ENCODE measurements at regions not wholly inside any gene's neighbourhood (a gene's known extent, or its start where the extent isn't known, plus 50 kb on each side); places are given as distances from the start of the nearest gene placed in this dataset.

- DNase-seq: no peak
These were observed 428.9 kb upstream of the IL12A start for GRCh38 chr3:159559771-159560170.

DNA sequence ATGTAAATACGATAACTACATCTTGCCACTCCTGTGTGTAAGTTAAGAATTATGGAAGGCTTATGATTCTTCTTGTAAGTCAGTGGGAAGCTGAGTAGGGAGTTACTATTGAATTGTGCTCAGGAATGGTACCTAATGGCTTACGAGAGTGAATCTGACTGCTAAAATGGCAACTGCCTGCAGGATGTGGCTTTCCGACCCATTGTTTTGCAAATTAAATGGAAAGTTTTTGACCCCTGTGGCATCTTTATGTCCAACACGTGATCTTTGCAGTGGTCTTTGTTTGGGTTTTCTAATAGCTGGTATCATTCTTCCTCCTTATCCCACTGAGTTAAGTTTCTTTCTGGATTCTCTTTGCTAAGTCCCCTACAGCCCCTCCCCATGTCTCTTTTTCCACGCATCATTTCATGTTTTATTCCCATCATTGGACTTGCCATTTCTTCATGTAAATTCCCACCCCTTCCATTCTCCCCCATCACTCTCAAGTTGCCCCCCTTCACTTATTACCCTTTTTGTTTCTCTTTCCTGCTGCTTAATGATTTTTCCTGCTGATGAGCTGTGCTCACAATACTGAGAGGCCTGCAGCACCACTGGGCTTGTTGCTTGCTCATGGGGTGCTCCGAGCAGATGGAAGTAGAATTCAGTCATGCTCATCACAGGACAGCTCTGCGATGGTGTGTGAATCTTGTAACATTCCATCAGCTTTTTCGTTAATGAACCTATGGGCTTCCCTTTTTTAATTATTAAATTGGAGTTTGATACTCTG lies 428.2 kb upstream of the IL12A start:
- DNase-seq: no peak

DNA sequence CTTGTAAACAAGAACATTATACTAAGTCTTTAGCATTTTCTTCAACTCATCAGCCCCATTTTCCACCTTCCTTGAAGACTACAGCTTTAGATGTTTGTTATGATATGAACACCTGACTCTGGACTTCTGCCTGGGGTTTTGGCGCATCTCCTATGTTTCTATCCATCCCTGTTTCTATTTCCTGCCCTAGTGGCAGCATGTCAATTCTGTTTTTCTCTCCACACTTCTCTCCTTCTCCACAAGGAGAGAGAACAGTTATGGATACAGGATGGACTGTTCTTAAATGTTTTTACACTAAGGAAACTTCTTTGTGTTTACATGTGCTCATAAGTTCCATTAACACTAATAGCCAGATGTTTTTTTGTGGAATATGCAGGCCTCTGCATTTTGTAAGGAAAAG lies 423.3 kb upstream of the IL12A start:
- no peak for DNase-seq

- no peak for DNase-seq
These were observed 405.0 kb upstream of the IL12A start for GRCh38 chr3:159583662-159584061.

DNA sequence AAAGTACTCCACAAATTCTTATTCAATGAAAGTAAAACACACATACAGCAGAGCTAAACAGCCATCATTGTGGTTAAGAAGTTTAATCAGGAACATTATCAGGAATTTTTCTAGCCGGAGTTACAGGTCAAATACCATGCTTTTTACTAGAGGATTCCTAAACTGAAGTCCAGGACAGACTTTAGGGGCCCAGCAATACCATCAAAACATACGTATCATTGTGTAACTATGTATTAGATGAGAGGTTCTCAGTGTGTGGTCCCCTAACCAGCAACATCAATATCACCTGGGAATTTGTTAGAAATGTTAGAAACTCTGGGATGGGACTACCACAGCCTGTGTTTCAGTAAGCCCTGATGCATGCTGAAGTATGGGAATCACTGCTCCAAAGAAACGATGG lies 404.2 kb upstream of the IL12A start:
- DNase-seq: no peak

GRCh38 chr3:159586571-159587202 lies 401.9 kb upstream of the IL12A start:
- no peak for DNase-seq

DNA sequence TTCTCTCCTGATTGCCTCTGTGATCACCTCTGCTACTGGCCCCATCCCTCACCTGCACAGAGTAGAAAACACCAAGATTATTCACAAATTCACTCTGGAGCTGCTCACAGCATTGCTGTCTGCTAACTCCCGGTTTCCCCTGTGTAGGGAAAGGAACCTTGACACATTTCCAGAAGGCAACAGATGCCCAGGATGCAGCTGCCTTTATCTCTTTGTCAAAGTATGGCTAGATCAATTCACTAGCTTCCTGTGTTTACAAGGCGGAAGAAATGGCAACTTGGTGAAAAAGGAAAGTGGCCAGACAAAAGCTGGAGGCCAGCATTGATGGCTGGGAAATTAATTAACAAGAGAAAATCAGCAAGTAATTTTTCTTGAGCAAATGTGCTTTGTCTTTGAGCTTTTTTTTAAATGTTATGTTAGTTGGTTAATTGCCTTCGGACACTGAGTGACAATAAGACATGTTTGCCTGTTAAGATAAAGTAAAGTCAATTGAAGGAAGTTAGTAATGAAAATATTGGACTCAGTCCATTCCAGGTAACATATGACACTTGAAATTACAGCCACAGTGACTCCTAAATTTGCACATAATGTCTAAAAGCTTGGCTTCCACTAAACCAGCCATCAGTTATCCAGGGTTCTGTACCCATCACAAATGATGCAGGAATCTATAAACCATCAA lies 394.6 kb upstream of the IL12A start:
- DNase-seq: no peak

DNA sequence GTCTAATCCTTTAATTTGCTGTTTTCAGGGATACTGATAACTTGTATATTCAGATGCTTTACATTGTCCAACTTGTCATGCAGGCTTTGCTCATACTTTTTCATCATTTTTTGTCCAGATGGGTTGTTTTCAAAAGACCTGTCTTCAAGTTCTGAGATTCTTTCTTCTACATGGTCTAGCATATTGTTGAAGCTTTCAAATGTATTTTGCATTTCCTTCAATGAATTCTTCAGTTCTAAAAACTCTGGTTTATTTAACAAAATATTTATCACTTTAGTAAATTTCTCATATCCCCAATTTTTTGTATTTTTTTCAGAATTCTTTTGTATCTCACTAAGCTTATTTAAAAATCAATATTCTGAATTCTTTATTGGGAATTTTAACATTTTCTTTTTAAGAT lies 388.3 kb upstream of the IL12A start:
- DNase-seq: no peak

DNA sequence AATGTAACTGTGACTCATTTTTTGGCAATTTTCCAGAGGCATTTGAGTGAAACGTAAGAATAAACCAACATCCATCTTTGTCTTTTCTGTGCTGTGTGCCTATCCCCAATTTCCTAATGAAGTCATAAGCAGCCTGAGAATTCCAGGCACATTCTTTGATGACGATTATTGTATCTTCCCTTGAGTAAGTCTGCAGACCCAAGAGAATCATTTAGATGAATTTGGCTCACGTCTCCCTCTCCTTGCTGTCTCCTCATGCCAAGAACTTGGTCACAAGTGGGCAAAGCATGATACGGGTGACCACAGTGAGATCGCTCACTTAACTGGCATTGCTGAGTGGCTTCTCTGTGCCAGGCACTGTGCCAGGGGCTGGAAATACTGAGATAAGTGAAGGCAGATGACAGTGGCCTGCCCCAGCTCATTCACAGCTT lies 384.5 kb upstream of the IL12A start:
- DNase-seq: no peak

- DNase-seq: no peak
These were observed 383.5 kb upstream of the IL12A start for GRCh38 chr3:159605101-159605500.

DNA sequence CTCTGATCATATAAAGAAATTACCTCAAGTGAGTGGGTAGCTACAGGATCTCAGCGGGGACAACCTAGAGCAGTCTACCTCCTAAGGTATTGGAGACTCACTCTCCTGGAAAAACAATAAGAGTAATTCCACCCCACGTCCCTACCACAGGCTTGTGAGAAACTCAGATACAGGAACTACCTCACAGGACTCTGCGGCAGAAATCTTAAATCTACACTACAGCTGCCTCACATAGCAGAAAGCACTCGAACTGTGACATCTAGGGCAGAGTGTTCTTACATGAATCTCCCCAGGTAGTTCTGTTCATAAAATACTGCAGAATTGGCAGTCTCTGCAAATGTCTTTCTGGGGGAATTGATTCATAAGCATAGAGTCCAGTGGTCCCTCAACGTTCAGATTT lies 382.9 kb upstream of the IL12A start:
- DNase-seq: no peak

GRCh38 chr3:159607856-159608255 lies 380.8 kb upstream of the IL12A start:
- DNase-seq: no peak

- no peak for DNase-seq
These were observed 380.3 kb upstream of the IL12A start for GRCh38 chr3:159608311-159608710.

DNA sequence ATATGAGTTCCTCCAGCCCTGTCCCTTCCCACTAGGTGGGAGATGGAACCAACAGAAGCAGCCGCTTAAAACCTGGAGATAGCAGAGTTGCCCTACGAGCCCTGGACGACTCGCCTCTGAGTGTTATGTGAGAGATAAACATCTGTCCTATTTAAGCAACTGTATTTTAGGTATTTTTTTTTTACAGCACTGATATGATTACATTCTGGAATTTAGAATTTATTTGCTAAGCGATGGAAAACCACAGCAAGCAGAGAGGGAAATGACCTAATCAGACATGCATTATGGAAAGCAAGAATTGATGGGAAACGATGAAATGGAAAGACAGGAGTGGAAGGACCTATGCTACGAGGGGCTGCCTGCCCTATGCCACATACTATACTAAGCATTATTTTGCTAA lies 379.0 kb upstream of the IL12A start:
- no peak for DNase-seq

DNA sequence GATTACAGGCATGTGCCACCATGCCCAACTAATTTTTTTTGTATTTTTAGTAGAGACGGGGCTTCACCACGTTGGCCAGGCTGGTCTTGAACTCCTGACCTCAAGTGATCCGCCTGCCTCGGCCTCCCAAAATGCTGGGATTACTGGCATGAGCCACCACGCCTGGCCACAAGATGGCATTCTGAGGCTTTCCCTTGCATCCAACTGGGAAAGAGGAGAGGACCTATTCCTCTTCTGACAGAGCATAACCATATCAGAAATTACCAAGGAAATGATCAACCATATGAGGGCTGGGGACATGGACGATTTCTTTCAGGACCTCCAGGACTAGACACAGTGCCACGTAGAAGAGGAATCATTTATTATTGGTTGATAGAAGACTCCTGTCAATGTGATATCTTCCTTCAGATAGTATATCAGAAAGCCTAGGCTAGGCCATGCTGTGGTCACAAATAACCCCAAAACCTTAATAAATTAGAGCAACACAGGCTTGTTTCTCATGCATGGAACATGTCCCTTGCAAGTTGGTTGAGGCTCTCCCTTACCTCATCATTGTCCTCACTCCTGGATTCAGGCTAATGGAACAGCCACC lies 372.3 kb upstream of the IL12A start:
- DNase-seq: no peak

- DNase-seq: no peak
These were observed 369.2 kb upstream of the IL12A start for GRCh38 chr3:159619341-159619885.

DNA sequence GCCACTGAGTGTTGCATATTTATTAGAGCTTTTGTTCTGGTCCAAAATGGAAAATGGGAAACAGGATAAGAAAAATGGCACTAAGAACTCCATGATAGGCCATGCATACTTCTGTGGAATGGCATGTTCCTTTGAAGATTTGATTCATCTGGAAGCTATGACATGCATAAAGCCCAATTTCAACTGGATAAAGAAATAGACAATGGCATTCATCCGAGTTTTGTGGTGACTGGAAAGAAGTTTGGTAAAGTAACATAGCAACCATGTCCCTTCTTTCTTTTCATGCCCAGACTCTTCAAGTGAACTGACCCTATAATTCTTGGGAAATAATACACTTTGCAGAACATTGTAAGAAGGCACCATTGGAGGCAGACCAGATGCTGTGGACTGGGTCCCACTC lies 368.4 kb upstream of the IL12A start:
- no peak for DNase-seq

GRCh38 chr3:159620873-159621272 lies 367.8 kb upstream of the IL12A start:
- DNase-seq: no peak

DNA sequence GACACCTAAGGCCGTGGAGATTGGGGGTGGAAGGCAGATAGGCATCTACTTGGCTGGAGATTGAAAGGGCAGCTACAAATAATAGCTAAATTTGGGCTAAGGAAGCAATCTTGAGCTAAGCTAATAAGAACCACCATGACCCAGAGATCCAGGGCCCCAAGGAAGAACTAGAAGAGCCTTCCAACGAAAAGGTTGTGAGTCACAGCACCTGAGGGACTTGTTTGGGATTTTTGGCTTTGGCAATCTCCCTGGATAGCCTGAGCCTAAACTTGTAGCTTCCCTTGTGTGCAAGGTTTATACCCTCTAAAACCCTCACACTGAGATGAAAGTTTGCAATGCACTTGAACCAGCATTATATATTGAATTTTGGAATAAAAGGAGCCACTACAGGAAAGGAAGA lies 364.0 kb upstream of the IL12A start:
- DNase-seq: no peak

- no peak for DNase-seq
These were observed 363.0 kb upstream of the IL12A start for GRCh38 chr3:159625594-159625993.

GRCh38 chr3:159626598-159626997 lies 362.0 kb upstream of the IL12A start:
- DNase-seq: no peak

GRCh38 chr3:159627229-159627628 lies 361.4 kb upstream of the IL12A start:
- DNase-seq: no peak

GRCh38 chr3:159627634-159628033 lies 361.0 kb upstream of the IL12A start:
- DNase-seq: no peak

Measured in activated CD4-positive, alpha-beta T cell treated with anti-CD3 and anti-CD28 coated beads, Interleukin-2, amount 50 U/mL, for 1 hour (primary cell).